ENCODE measurements at regions not wholly inside any gene's neighbourhood (a gene's known extent, or its start where the extent isn't known, plus 50 kb on each side); places are given as distances from the start of the nearest gene placed in this dataset.

GRCh38 chr9:84587153-84587552, 82.4 kb upstream of the NTRK2 start:
- DNase-seq (ENCODE audit: low read depth): no peak

GRCh38 chr9:84589542-84589941, 80.0 kb upstream of the NTRK2 start:
- no peak for DNase-seq (ENCODE audit: low read depth)

- DNase-seq (ENCODE audit: low read depth): no peak
These were observed 78.8 kb upstream of the NTRK2 start for GRCh38 chr9:84590706-84591105.

GRCh38 chr9:84592918-84593317, 76.6 kb upstream of the NTRK2 start:
- no peak for DNase-seq (ENCODE audit: low read depth)

- DNase-seq (ENCODE audit: low read depth): no peak
These were observed 76.2 kb upstream of the NTRK2 start for GRCh38 chr9:84593352-84593751.

GRCh38 chr9:84597131-84597530, 72.4 kb upstream of the NTRK2 start:
- DNase-seq (ENCODE audit: low read depth): no peak

- DNase-seq (ENCODE audit: low read depth): no peak
These were observed 70.5 kb upstream of the NTRK2 start for GRCh38 chr9:84598921-84599636.

GRCh38 chr9:84600739-84601138, 68.8 kb upstream of the NTRK2 start:
- DNase-seq (ENCODE audit: low read depth): no peak

- DNase-seq (ENCODE audit: low read depth): no peak
These were observed 65.3 kb upstream of the NTRK2 start for GRCh38 chr9:84604223-84604622.

- no peak for DNase-seq (ENCODE audit: low read depth)
These were observed 59.8 kb upstream of the NTRK2 start for GRCh38 chr9:84609779-84610178.

- no peak for DNase-seq (ENCODE audit: low read depth)
These were observed 56.1 kb upstream of the NTRK2 start for GRCh38 chr9:84613431-84613830.

GRCh38 chr9:84615544-84615943, 54.0 kb upstream of the NTRK2 start:
- no peak for DNase-seq (ENCODE audit: low read depth)

- no peak for DNase-seq (ENCODE audit: low read depth)
These were observed 52.0 kb upstream of the NTRK2 start for GRCh38 chr9:84617411-84618029.

Measured in ELR (cell line).